ENCODE measurements at regions not wholly inside any gene's neighbourhood (a gene's known extent, or its start where the extent isn't known, plus 50 kb on each side); places are given as distances from the start of the nearest gene placed in this dataset.

GRCh38 chr2:220959391-220959802 is 612.7 kb downstream of the EPHA4 start:
- intact Hi-C loops (cut with micrococcal nuclease), result no loop called here
- TF ChIP-seq CTCF (IDR thresholded peaks at IDR 0.05), result no peak
- Mint-ChIP-seq H3K27me3 (peaks cover 5% of the 10 kb centered on the region), H3K4me3 (no peak overlapping the region), H3K36me3 (ENCODE audit: low read depth) (no peaks in the 10 kb centered on the region), H3K9me3 (no peaks in the 10 kb centered on the region), H3K27ac (no peak overlapping the region), H3K4me1 (no peaks in the 10 kb centered on the region)
- ATAC-seq (ENCODE audit: low read depth) (no peak), DNase-seq (no peak)
- ChIA-PET CTCF (no interaction called here), POLR2A (interaction anchor here (0.6 kb wide), 1 partner anchor 230 kb away, joined by 3 read pairs; no protein-coding TSS in a partner anchor)

- POLR2A ChIA-PET, result no interaction called here
- no peak for ATAC-seq (ENCODE audit: low read depth)
- intact Hi-C loops (cut with micrococcal nuclease), result no loop called here
These were observed 610.8 kb downstream of the EPHA4 start for GRCh38 chr2:220961143-220961860.

GRCh38 chr2:220962556-220962955 is 609.5 kb downstream of the EPHA4 start:
- no peak for TF ChIP-seq CTCF (IDR thresholded peaks at IDR 0.05)
- intact Hi-C loops (cut with micrococcal nuclease), result no loop called here
- no peak overlapping the region for H3K27ac Mint-ChIP-seq
- no peaks in the 10 kb centered on the region for H3K9me3 Mint-ChIP-seq
- H3K4me1 Mint-ChIP-seq, result no peaks in the 10 kb centered on the region
- H3K27me3 Mint-ChIP-seq, result peaks cover 2% of the 10 kb centered on the region
- no peak overlapping the region for H3K4me3 Mint-ChIP-seq
- DNase-seq, result no peak
- ChIA-PET POLR2A (no interaction called here), CTCF (no interaction called here)
- no peaks in the 10 kb centered on the region for H3K36me3 Mint-ChIP-seq (ENCODE audit: low read depth)
- no peak for ATAC-seq (ENCODE audit: low read depth)

More at GRCh38 chr2:220961143-220961860, 610.8 kb downstream of the EPHA4 start:
- CTCF ChIA-PET, result no interaction called here
- no peak for DNase-seq
- Mint-ChIP-seq H3K4me1 (no peaks in the 10 kb centered on the region), H3K27ac (no peak overlapping the region), H3K4me3 (no peak overlapping the region), H3K27me3 (peaks cover 5% of the 10 kb centered on the region), H3K36me3 (ENCODE audit: low read depth) (no peaks in the 10 kb centered on the region), H3K9me3 (no peaks in the 10 kb centered on the region)
- TF ChIP-seq CTCF (IDR thresholded peaks at IDR 0.05), result no peak

- POLR2A ChIA-PET, result no interaction called here
These were observed 609.0 kb downstream of the EPHA4 start for GRCh38 chr2:220963076-220963475.

GRCh38 chr2:220963930-220964329 is 608.2 kb downstream of the EPHA4 start:
- intact Hi-C loops (cut with micrococcal nuclease), result no loop called here
- DNase-seq (no peak), ATAC-seq (ENCODE audit: low read depth) (no peak)
- Mint-ChIP-seq H3K27ac (no peak overlapping the region), H3K36me3 (ENCODE audit: low read depth) (no peaks in the 10 kb centered on the region), H3K9me3 (no peaks in the 10 kb centered on the region), H3K4me3 (no peak overlapping the region), H3K27me3 (no peaks in the 10 kb centered on the region), H3K4me1 (no peaks in the 10 kb centered on the region)
- ChIA-PET POLR2A (no interaction called here), CTCF (no interaction called here)
- no peak for TF ChIP-seq CTCF (IDR thresholded peaks at IDR 0.05)

More at GRCh38 chr2:220963076-220963475, 609.0 kb downstream of the EPHA4 start:
- TF ChIP-seq CTCF (IDR thresholded peaks at IDR 0.05), result no peak
- Mint-ChIP-seq H3K4me3 (no peak overlapping the region), H3K4me1 (no peaks in the 10 kb centered on the region), H3K27ac (no peak overlapping the region), H3K27me3 (no peaks in the 10 kb centered on the region), H3K36me3 (ENCODE audit: low read depth) (no peaks in the 10 kb centered on the region), H3K9me3 (no peaks in the 10 kb centered on the region)
- no peak for ATAC-seq (ENCODE audit: low read depth)
- no peak for DNase-seq
- intact Hi-C loops (cut with micrococcal nuclease), result no loop called here
- CTCF ChIA-PET, result no interaction called here
